ENCODE measurements at regions not wholly inside any gene's neighbourhood (a gene's known extent, or its start where the extent isn't known, plus 50 kb on each side); places are given as distances from the start of the nearest gene placed in this dataset.

- CTCF ChIA-PET, result no interaction called here
- POLR2A ChIA-PET, result no interaction called here
- TF ChIP-seq CTBP1 (IDR thresholded peaks at IDR 0.05; ENCODE audit: borderline replicate concordance), result no peak
- no peak for TF ChIP-seq TARDBP (IDR thresholded peaks at IDR 0.05)
- TF ChIP-seq ZNF384 (IDR thresholded peaks at IDR 0.05), result no peak
- TF ChIP-seq SP1 (IDR thresholded peaks at IDR 0.05), result no peak
- no peak for TF ChIP-seq PKNOX1 (IDR thresholded peaks at IDR 0.05)
- TF ChIP-seq ARNT (IDR thresholded peaks at IDR 0.05), result no peak
- no peak for TF ChIP-seq L3MBTL2 (conservative IDR thresholded peaks at IDR 0.05)
- no peak for TF ChIP-seq BHLHE40 (IDR thresholded peaks at IDR 0.05; ENCODE audit: borderline replicate concordance)
- no peak for TF ChIP-seq LEF1 (IDR thresholded peaks at IDR 0.05; ENCODE audit: borderline replicate concordance)
- no peak for TF ChIP-seq SUZ12 (IDR thresholded peaks at IDR 0.05)
- TF ChIP-seq FOXK2 (IDR thresholded peaks at IDR 0.05), result no peak
- TF ChIP-seq NFRKB (IDR thresholded peaks at IDR 0.05), result no peak
- no peak for TF ChIP-seq HDGF (IDR thresholded peaks at IDR 0.05; ENCODE audit: borderline replicate concordance)
- no peak for TF ChIP-seq FOXM1 (IDR thresholded peaks at IDR 0.05; ENCODE audit: borderline replicate concordance)
- TF ChIP-seq ELF4 (IDR thresholded peaks at IDR 0.05), result no peak
- no peak for DNase-seq (ENCODE audit: extremely low spot score)
These were observed 89.0 kb downstream of the NAF1 start for GRCh38 chr4:163077680-163078079.

- TF ChIP-seq ZNF384 (IDR thresholded peaks at IDR 0.05), result no peak
- no peak for TF ChIP-seq PKNOX1 (IDR thresholded peaks at IDR 0.05)
- TF ChIP-seq ARNT (IDR thresholded peaks at IDR 0.05), result no peak
- TF ChIP-seq FOXK2 (IDR thresholded peaks at IDR 0.05), result no peak
- TF ChIP-seq BHLHE40 (IDR thresholded peaks at IDR 0.05; ENCODE audit: borderline replicate concordance), result no peak
- no peak for TF ChIP-seq L3MBTL2 (conservative IDR thresholded peaks at IDR 0.05)
- TF ChIP-seq FOXA1 (IDR thresholded peaks at IDR 0.05), result no peak
- TF ChIP-seq CTBP1 (IDR thresholded peaks at IDR 0.05; ENCODE audit: borderline replicate concordance), result no peak
- no peak for TF ChIP-seq FOXM1 (IDR thresholded peaks at IDR 0.05; ENCODE audit: borderline replicate concordance)
- TF ChIP-seq SUZ12 (IDR thresholded peaks at IDR 0.05), result no peak
- no peak for TF ChIP-seq HDGF (IDR thresholded peaks at IDR 0.05; ENCODE audit: borderline replicate concordance)
- TF ChIP-seq NFRKB (IDR thresholded peaks at IDR 0.05), result no peak
- TF ChIP-seq ELF4 (IDR thresholded peaks at IDR 0.05), result no peak
- TF ChIP-seq LEF1 (IDR thresholded peaks at IDR 0.05; ENCODE audit: borderline replicate concordance), result no peak
- TF ChIP-seq SP1 (IDR thresholded peaks at IDR 0.05), result no peak
- no peak for TF ChIP-seq TARDBP (IDR thresholded peaks at IDR 0.05)
- ChIA-PET POLR2A (no interaction called here), CTCF (no interaction called here)
- DNase-seq (ENCODE audit: extremely low spot score), result no peak
These were observed 94.5 kb downstream of the NAF1 start for GRCh38 chr4:163072222-163072621.

- TF ChIP-seq ZNF384 (IDR thresholded peaks at IDR 0.05), result no peak
- TF ChIP-seq NFRKB (IDR thresholded peaks at IDR 0.05), result no peak
- TF ChIP-seq ELF4 (IDR thresholded peaks at IDR 0.05), result no peak
- no peak for TF ChIP-seq CTBP1 (IDR thresholded peaks at IDR 0.05; ENCODE audit: borderline replicate concordance)
- no peak for TF ChIP-seq FOXA1 (IDR thresholded peaks at IDR 0.05)
- no peak for TF ChIP-seq TARDBP (IDR thresholded peaks at IDR 0.05)
- no peak for TF ChIP-seq L3MBTL2 (conservative IDR thresholded peaks at IDR 0.05)
- TF ChIP-seq PKNOX1 (IDR thresholded peaks at IDR 0.05), result no peak
- no peak for TF ChIP-seq ARNT (IDR thresholded peaks at IDR 0.05)
- ChIA-PET CTCF (no interaction called here), POLR2A (no interaction called here)
- no peak for DNase-seq (ENCODE audit: extremely low spot score)
These were observed 95.4 kb downstream of the NAF1 start for GRCh38 chr4:163071308-163071707.

- ChIA-PET CTCF (no interaction called here), POLR2A (no interaction called here)
- TF ChIP-seq FOXM1 (IDR thresholded peaks at IDR 0.05; ENCODE audit: borderline replicate concordance), result no peak
- TF ChIP-seq FOXK2 (IDR thresholded peaks at IDR 0.05), result no peak
- TF ChIP-seq SUZ12 (IDR thresholded peaks at IDR 0.05), result no peak
- no peak for TF ChIP-seq L3MBTL2 (conservative IDR thresholded peaks at IDR 0.05)
- TF ChIP-seq NFRKB (IDR thresholded peaks at IDR 0.05), result no peak
- no peak for TF ChIP-seq PKNOX1 (IDR thresholded peaks at IDR 0.05)
- TF ChIP-seq ELF4 (IDR thresholded peaks at IDR 0.05), result no peak
- DNase-seq (ENCODE audit: extremely low spot score), result no peak
These were observed 96.7 kb downstream of the NAF1 start for GRCh38 chr4:163070023-163070422.

- ChIA-PET POLR2A (no interaction called here), CTCF (no interaction called here)
- TF ChIP-seq HDGF (IDR thresholded peaks at IDR 0.05; ENCODE audit: borderline replicate concordance), result no peak
- no peak for TF ChIP-seq NFRKB (IDR thresholded peaks at IDR 0.05)
- no peak for TF ChIP-seq LEF1 (IDR thresholded peaks at IDR 0.05; ENCODE audit: borderline replicate concordance)
- no peak for TF ChIP-seq FOXA1 (IDR thresholded peaks at IDR 0.05)
- TF ChIP-seq ZNF384 (IDR thresholded peaks at IDR 0.05), result no peak
- TF ChIP-seq CTBP1 (IDR thresholded peaks at IDR 0.05; ENCODE audit: borderline replicate concordance), result no peak
- TF ChIP-seq FOXM1 (IDR thresholded peaks at IDR 0.05; ENCODE audit: borderline replicate concordance), result no peak
- no peak for TF ChIP-seq L3MBTL2 (conservative IDR thresholded peaks at IDR 0.05)
- TF ChIP-seq ARNT (IDR thresholded peaks at IDR 0.05), result no peak
- no peak for TF ChIP-seq ELF4 (IDR thresholded peaks at IDR 0.05)
- TF ChIP-seq PKNOX1 (IDR thresholded peaks at IDR 0.05), result no peak
- TF ChIP-seq SP1 (IDR thresholded peaks at IDR 0.05), result no peak
- TF ChIP-seq FOXK2 (IDR thresholded peaks at IDR 0.05), result no peak
- no peak for DNase-seq (ENCODE audit: extremely low spot score)
These were observed 102.8 kb downstream of the NAF1 start for GRCh38 chr4:163063891-163064290.
